OCI-LY3 (cell line): ENCODE measurements at regions not wholly inside any gene's neighbourhood (a gene's known extent, or its start where the extent isn't known, plus 50 kb on each side); places are given as distances from the start of the nearest gene placed in this dataset.

Source experiments
- H2AFZ ChIP-seq: fragments of 200-600, 300-600 bp; shearing (Covaris generic); 2 replicates; pipeline ENCODE4 v1.6.0; 2014; ENCODE audit warnings: antibody characterized with exemption, low read depth, low read length
- H3K27ac ChIP-seq: fragments of 200-600, 300-600 bp; sonication (generic); 2 replicates; pipeline ENCODE4 v1.5.1; 2014; ENCODE audit warnings: mild to moderate bottlenecking, low read length, moderate library complexity, mixed read lengths
- H3K27me3 ChIP-seq: fragments of 200-600, 300-600 bp; sonication (generic); 2 replicates; pipeline ENCODE4 v1.6.1; 2014; ENCODE audit warnings: low read depth, low read length, mixed read lengths
- H3K36me3 ChIP-seq: fragments of 200-600, 300-600 bp; sonication (generic); replicated peaks from 2 replicates; pipeline ENCODE3; 2014; ENCODE audit warnings: low read depth, low read length, mixed read lengths
- H3K4me1 ChIP-seq: fragments of 300-600, 200-600 bp; sonication (generic); 2 replicates; pipeline ENCODE4 v1.6.1; 2014; ENCODE audit warnings: low read length, mixed read lengths
- H3K4me2 ChIP-seq: fragments of 200-600, 300-600 bp; sonication (generic); 2 replicates; pipeline ENCODE4 v1.6.1; 2014; ENCODE audit warnings: low read length, mixed read lengths
- H3K4me3 ChIP-seq: fragments of 300-600, 200-600 bp; sonication (generic); 2 replicates; pipeline ENCODE4 v1.5.1; 2014; ENCODE audit warnings: antibody characterized with exemption, mild to moderate bottlenecking, low read length, moderate library complexity
- H3K79me2 ChIP-seq: fragments of 300-600, 200-600 bp; shearing (Covaris generic); 2 replicates; pipeline ENCODE4 v1.6.1; 2014; ENCODE audit warnings: mild to moderate bottlenecking, low read length, mixed read lengths
- H3K9ac ChIP-seq: fragments of 300-600, 200-600 bp; shearing (Covaris generic); 2 replicates; pipeline ENCODE4 v1.6.0; 2014; ENCODE audit warnings: mild to moderate bottlenecking, low read length, moderate library complexity
- H3K9me3 ChIP-seq: fragments of 200-600, 300-600 bp; shearing (Covaris generic); 2 replicates; pipeline ENCODE4 v1.6.1; 2014; ENCODE audit warnings: low read length, mixed read lengths; ENCODE audit not compliant: insufficient read depth
- H4K20me1 ChIP-seq: fragments of 200-600, 300-600 bp; sonication (generic); 2 replicates; pipeline ENCODE4 v1.6.1; 2016; ENCODE audit warnings: low read length, mixed read lengths; ENCODE audit not compliant: insufficient read depth
- EZH2phosphoT487 ChIP-seq: fragments of 200-600 bp; shearing (Covaris generic); IDR thresholded peaks from 2 replicates; pipeline ENCODE4 v1.6.1; 2018; ENCODE audit warnings: antibody characterized with exemption, mixed run types, low read depth
- TF ChIP-seq, protein P1 (sequence below): fragments of 200-600, 300-600 bp; sonication (generic); IDR thresholded peaks from 2 replicates; pipeline ENCODE4 v1.5.1; 2014; ENCODE audit warnings: antibody characterized with exemption, low read length, low read depth

DNA sequence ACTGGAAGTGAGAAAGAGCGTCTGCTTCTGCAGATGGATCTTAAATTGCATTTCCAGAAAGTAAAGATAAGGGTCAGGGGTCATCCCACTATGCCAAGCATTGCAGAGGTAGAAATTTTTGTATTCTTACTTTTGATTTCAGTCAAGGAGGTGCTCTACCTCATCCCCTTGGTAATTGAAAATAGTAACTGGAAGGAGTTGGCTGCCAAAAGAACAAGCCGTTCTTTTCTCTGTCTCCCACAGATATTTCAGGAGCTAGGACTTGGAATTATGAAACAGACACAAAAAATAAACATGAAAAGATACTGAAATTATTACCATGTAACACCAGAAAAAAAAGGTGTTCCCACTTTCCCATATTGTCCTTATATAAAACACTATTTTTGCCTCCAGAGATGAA lies 309.9 kb upstream of the UMPS start:
- Histone ChIP-seq H3K9me3 (no peaks in the 10 kb centered on the region), H3K4me1 (no peaks in the 10 kb centered on the region), H3K79me2 (no peaks in the 10 kb centered on the region), H3K4me3 (no peak overlapping the region), H2AFZ (no peak overlapping the region), H3K4me2 (no peak overlapping the region), H3K27ac (no peak overlapping the region), H3K36me3 (no peaks in the 10 kb centered on the region), H3K27me3 (peaks cover 14% of the 10 kb centered on the region), H3K9ac (no peak overlapping the region), H4K20me1 (no peaks in the 10 kb centered on the region)
- TF ChIP-seq, protein P1, sequence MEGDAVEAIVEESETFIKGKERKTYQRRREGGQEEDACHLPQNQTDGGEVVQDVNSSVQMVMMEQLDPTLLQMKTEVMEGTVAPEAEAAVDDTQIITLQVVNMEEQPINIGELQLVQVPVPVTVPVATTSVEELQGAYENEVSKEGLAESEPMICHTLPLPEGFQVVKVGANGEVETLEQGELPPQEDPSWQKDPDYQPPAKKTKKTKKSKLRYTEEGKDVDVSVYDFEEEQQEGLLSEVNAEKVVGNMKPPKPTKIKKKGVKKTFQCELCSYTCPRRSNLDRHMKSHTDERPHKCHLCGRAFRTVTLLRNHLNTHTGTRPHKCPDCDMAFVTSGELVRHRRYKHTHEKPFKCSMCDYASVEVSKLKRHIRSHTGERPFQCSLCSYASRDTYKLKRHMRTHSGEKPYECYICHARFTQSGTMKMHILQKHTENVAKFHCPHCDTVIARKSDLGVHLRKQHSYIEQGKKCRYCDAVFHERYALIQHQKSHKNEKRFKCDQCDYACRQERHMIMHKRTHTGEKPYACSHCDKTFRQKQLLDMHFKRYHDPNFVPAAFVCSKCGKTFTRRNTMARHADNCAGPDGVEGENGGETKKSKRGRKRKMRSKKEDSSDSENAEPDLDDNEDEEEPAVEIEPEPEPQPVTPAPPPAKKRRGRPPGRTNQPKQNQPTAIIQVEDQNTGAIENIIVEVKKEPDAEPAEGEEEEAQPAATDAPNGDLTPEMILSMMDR: no peak
- TF ChIP-seq EZH2phosphoT487: no peak

DNA sequence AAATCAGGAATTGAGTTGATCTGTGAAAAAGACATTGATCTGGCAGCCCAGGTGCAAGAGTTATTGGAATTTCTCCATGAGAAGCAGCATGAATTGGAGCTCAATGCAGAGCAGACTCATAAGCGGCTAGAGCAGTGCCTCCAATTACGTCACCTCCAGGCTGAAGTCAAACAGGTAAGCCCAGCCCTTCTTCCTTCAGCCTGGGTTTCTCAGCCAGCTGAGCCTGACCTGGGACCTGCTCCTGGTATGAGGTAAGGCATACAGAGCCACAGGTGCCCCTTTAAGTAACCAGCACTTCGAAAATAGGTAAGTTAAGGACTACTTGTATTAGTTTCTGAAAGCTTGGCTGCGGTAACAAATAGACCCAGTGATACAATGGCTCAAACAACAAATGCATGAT lies 307.4 kb upstream of the UMPS start:
- H3K4me1 ChIP-seq: no peaks in the 10 kb centered on the region
- no peaks in the 10 kb centered on the region for H3K9me3 ChIP-seq
- H3K9ac ChIP-seq: no peak overlapping the region
- H3K4me3 ChIP-seq: no peak overlapping the region
- TF ChIP-seq, protein P1: no peak
- TF ChIP-seq EZH2phosphoT487: no peak
- H4K20me1 ChIP-seq: no peaks in the 10 kb centered on the region
- no peaks in the 10 kb centered on the region for H3K79me2 ChIP-seq
- no peak overlapping the region for H3K4me2 ChIP-seq
- no peak overlapping the region for H2AFZ ChIP-seq
- H3K27me3 ChIP-seq: peaks cover 33% of the 10 kb centered on the region
- H3K36me3 ChIP-seq: no peaks in the 10 kb centered on the region
- H3K27ac ChIP-seq: no peak overlapping the region

DNA sequence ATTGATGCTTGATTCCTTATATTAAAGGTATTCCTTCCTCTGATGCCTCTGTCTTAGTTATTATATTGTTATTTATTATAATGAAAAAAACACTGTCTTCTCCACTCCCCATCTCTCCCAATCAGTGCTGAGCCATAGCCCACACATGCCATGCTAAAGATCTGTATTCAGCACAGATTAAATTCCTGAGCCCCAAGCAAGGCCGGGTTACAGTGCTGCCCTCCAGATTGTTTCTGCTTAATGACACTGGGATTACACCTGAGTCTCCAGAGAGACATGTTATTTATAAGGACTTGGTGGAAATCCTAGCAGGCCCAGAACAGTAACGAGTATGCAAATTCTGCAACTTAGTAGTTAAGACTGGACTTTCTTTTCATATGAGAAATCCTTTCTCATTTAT lies 305.9 kb upstream of the UMPS start:
- no peaks in the 10 kb centered on the region for H3K4me1 ChIP-seq
- H2AFZ ChIP-seq: no peak overlapping the region
- H3K36me3 ChIP-seq: no peaks in the 10 kb centered on the region
- H3K27me3 ChIP-seq: peaks cover 42% of the 10 kb centered on the region
- no peak overlapping the region for H3K4me3 ChIP-seq
- H3K27ac ChIP-seq: no peak overlapping the region
- no peaks in the 10 kb centered on the region for H3K79me2 ChIP-seq
- no peak for TF ChIP-seq EZH2phosphoT487
- TF ChIP-seq, protein P1: no peak
- no peaks in the 10 kb centered on the region for H3K9me3 ChIP-seq
- no peak overlapping the region for H3K9ac ChIP-seq
- H3K4me2 ChIP-seq: no peak overlapping the region
- no peaks in the 10 kb centered on the region for H4K20me1 ChIP-seq

DNA sequence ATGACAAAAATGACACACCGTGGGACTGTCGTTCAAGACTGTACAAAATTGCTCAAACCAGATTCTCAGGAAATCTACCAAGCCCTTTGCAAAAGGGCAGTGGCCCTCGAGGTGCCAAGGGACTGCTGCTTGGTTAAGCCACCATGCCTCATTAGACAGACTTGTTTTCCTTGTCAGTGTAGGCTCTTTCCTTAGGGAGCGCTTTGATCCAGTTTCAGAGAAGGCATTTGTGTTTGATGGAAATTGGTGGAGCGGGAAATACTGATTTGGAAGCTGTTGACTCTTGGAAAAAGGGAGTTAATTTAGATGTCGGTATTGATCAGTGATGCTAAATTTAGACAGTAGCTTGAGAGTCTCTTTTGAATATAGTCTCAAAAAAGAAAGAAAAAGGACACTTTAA lies 304.3 kb upstream of the UMPS start:
- Histone ChIP-seq H2AFZ (no peak overlapping the region), H3K79me2 (no peaks in the 10 kb centered on the region), H3K27ac (no peak overlapping the region), H3K9ac (no peak overlapping the region), H3K4me1 (no peaks in the 10 kb centered on the region), H3K36me3 (no peaks in the 10 kb centered on the region), H4K20me1 (no peaks in the 10 kb centered on the region), H3K4me2 (no peak overlapping the region), H3K27me3 (peaks cover 35% of the 10 kb centered on the region), H3K4me3 (no peak overlapping the region), H3K9me3 (no peaks in the 10 kb centered on the region)
- TF ChIP-seq EZH2phosphoT487: no peak
- TF ChIP-seq, protein P1: no peak
